Hematopoietic multipotent progenitor cell treated with erythropoietin and hydrocortisone succinate and interleukin-3 and kit ligand, for 17 days (in vitro differentiated cells): ENCODE measurements at regions not wholly inside any gene's neighbourhood (a gene's known extent, or its start where the extent isn't known, plus 50 kb on each side); places are given as distances from the start of the nearest gene placed in this dataset.
A peak's percentile ranks its signal among the peaks of the same experiment; 100 is the strongest.
"Not testable (repeated sequence)": the region's sequence is repeated elsewhere in the genome, so short reads cannot be mapped to it uniquely, and the experiment has no call there.

Source experiments
- DNase-seq: peaks from one replicate; pipeline ENCODE4 v3.0.0-alpha.2; 2015; ENCODE audit warnings: low spot score

DNA sequence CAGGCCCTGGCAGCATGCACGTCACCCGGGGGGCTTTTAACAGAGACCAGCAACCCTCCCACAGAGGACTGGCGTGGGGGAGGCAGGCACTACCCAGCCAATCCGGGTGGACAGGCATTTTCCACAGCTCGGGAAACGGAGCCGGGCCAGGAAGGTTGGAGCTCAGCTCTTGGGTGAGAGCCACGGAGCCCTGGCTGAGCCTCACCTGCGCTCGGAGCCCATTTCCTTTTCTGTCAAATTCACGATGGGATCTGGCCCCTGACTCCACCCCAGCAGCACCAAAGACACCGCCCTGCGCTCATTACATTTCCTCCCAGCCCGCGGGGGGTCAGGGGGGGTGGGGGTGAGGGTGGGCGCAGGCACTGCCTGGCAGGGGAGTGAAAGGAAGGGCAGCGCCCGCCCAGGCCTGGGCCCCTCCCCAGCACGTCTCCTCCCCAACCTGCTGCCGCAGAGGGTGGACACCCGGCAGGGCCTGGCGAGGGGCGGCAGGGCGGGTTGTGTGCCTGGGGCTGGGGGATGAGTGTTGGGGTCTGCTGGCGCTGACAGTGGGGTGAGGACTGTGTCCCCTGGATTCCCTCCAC is 145.4 kb downstream of the LAT start:
- not testable (repeated sequence) for DNase-seq

DNA sequence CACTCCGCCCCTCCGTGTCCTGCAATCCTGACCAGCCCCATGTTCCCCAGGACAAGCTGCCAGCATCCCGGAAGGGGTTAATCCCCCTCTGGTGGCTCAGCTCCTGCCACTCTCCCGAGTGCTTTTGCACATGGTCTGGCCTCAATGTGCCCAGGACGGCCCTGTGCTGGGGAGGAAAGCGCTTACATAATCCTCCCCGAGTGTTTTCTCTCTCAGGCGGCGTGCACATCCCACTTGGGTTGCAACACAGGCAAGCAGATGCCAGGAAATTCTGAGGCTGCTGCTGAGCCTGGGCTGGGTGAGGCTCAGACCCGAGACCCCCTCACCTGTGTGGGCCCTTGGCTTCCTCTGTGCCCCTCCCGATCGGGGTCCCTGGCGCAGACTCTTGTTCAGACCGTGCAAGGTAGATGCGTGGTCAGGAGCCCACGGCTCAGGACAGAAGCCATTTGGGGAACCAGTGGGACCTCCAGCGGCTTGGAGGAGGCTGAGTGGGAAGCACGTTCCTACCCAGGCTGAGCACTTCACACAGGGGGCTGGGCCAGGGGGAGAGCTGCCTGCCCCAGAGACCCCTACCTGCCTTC is 144.7 kb downstream of the LAT start:
- DNase-seq = not testable (repeated sequence)

GRCh38 chr16:29128732-29129457 is 144.0 kb downstream of the LAT start:
- not testable (repeated sequence) for DNase-seq

GRCh38 chr16:29127806-29128420 is 143.1 kb downstream of the LAT start:
- DNase-seq = not testable (repeated sequence)

- DNase-seq = no peak
Measured at GRCh38 chr16:29126616-29127015, 141.8 kb downstream of the LAT start.

- no peak for DNase-seq
Measured at GRCh38 chr16:29126057-29126494, 141.2 kb downstream of the LAT start.

DNA sequence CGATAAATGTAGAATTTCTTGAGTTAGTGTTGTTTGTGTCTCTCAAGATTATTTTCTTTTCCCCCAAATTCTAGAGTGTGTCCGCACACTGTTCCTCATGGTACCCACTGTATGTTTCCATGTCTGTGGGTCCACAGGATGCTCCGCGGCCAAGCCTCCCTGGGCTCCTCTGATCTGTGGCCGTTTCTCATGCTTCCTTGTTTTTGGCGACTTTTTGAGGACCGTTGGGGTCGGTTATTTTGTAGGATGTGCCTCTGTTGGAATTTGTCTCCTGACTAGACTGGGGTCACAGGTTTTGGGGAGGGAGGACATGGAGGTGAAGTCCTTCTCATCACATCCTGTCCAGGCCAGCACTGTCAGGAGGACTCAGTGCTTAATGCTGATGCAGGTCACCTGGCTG is 140.0 kb downstream of the LAT start:
- no peak for DNase-seq

- DNase-seq = not testable (repeated sequence)
Measured at GRCh38 chr16:29124162-29124561, 139.3 kb downstream of the LAT start.

GRCh38 chr16:29120680-29121079 is 135.8 kb downstream of the LAT start:
- DNase-seq = not testable (repeated sequence)

- DNase-seq = not testable (repeated sequence)
Measured at GRCh38 chr16:29118301-29118957, 133.6 kb downstream of the LAT start.

- no peak for DNase-seq
Measured at GRCh38 chr16:29117631-29118030, 132.8 kb downstream of the LAT start.

GRCh38 chr16:29116980-29117379 is 132.1 kb downstream of the LAT start:
- no peak for DNase-seq

- not testable (repeated sequence) for DNase-seq
Measured at GRCh38 chr16:29116207-29116606, 131.4 kb downstream of the LAT start.

DNA sequence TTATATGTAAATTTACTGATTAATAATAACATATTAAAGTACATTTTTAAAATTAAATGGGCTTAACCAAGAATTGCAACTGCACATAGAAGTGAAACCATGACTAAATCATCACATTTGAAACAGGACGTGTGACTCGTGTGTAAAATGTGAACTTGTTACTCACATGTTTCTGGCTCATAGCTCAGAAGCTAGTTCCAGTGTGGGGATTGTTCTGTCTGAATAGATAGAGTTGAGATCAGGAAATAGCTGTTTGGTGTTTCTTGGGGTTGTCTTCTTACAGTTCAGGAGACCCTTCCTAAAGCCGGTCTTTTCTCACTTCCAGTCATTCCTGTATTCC is 130.9 kb downstream of the LAT start:
- not testable (repeated sequence) for DNase-seq

DNA sequence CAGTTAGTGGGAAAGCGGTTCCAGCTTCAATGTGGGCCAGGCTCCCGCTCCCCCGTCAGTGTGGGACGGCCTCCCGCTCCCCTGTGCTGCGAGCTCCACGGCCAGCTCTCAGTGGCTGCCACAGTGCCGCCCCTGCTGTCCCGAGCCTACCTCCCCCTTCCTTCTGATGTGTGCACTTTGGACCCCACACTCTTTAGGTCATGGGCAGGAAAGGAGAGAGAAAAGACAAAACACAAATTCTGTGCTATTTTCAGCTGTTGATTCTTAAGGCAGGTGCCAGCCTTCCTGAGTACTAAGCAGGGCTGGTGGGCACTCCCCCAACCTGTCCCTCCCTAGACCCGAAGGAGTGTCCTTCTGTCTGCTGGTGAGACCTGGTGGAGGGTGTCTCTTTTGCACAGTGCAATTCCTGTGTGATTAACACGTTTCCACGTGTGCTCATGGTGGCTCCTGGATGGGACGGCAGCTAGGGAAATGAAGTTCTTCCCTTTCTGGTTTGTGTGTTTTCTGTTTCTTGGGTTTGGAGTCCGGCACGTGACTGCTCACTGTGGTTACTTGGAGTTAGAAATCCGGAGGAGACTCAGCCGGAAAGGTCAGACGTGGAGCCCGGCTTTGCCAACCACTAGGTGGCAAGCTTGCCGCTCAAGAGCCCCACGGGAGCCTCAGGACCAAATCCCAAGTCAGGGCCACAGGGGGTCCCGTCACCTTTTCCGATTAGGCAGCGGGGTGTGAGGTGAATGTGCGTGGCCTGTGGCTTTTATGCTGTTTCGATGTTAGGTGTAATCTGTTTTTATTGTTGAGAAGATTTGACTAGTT is 130.3 kb downstream of the LAT start:
- peak; percentile 19 for DNase-seq

DNA sequence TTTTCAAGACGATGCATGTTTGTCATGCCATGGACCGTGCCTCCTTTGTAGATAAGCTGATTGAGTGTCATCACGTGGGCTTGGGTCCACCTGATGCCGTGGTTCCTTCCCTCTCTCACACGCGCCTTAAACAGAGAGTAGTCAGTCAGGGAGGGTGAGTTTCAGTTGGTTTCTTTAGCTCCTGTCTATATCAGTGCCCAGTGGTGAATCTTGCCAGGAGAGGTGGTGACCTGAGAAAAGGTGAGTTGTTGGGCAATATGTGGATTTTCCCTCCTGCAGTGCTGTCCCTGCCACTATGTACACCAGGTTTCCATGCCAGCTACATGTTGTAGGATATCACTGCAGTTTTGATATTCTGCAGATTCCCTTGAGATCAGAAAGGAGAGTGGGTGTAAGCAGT is 129.7 kb downstream of the LAT start:
- DNase-seq = no peak

GRCh38 chr16:29113446-29113845 is 128.6 kb downstream of the LAT start:
- DNase-seq = not testable (repeated sequence)

GRCh38 chr16:29112755-29113347 is 128.0 kb downstream of the LAT start:
- no peak for DNase-seq

- DNase-seq = not testable (repeated sequence)
Measured at GRCh38 chr16:29111901-29112680, 127.2 kb downstream of the LAT start.

GRCh38 chr16:29111421-29111820 is 126.6 kb downstream of the LAT start:
- DNase-seq = no peak
